Memory B cell (primary cell): ENCODE measurements at regions not wholly inside any gene's neighbourhood (a gene's known extent, or its start where the extent isn't known, plus 50 kb on each side); places are given as distances from the start of the nearest gene placed in this dataset.
"Not testable (repeated sequence)": the region's sequence is repeated elsewhere in the genome, so short reads cannot be mapped to it uniquely, and the experiment has no call there.

ENCODE experiments used
- ATAC-seq: fragments of 150-1000 bp; cut with Tn5 transposase; 2 replicates; pipeline ENCODE4 v1.10.0; 2021; ENCODE audit warnings: low read depth, mild to moderate bottlenecking, moderate library complexity
- DNase-seq, 2 donors: peaks; one replicate each; pipeline ENCODE4 v3.0.0; 2022; ENCODE audit warnings: low spot score in 2 of 2
- H3K27ac Mint-ChIP-seq: one replicate; pipeline ENCODE4 v1.8.0; 2022; ENCODE audit warnings: mild to moderate bottlenecking, moderate library complexity, mixed read lengths
- H3K27me3 Mint-ChIP-seq: one replicate; pipeline ENCODE4 v1.8.0; 2022; ENCODE audit warnings: mixed read lengths
- H3K36me3 Mint-ChIP-seq: one replicate; pipeline ENCODE4 v1.8.0; 2022; ENCODE audit warnings: mild to moderate bottlenecking, mixed read lengths
- H3K4me1 Mint-ChIP-seq: one replicate; pipeline ENCODE4 v1.8.0; 2022; ENCODE audit warnings: mixed read lengths
- H3K4me3 Mint-ChIP-seq: one replicate; pipeline ENCODE4 v1.8.0; 2022; ENCODE audit warnings: mild to moderate bottlenecking, moderate library complexity, mixed read lengths
- H3K9me3 Mint-ChIP-seq: one replicate; pipeline ENCODE4 v1.8.0; 2022; ENCODE audit warnings: mixed read lengths

GRCh38 chr15:20074082-20074481, 467.5 kb downstream of the GOLGA6L6 start:
- not testable (repeated sequence) for H3K4me1 Mint-ChIP-seq, H3K4me3 Mint-ChIP-seq, DNase-seq, H3K27ac Mint-ChIP-seq, H3K36me3 Mint-ChIP-seq, ATAC-seq, H3K27me3 Mint-ChIP-seq, H3K9me3 Mint-ChIP-seq

GRCh38 chr15:20069043-20069442, 472.6 kb downstream of the GOLGA6L6 start:
- not testable (repeated sequence) for H3K4me3 Mint-ChIP-seq, H3K27ac Mint-ChIP-seq, H3K27me3 Mint-ChIP-seq, H3K9me3 Mint-ChIP-seq, ATAC-seq, H3K36me3 Mint-ChIP-seq, H3K4me1 Mint-ChIP-seq, DNase-seq

- H3K9me3 Mint-ChIP-seq, H3K27me3 Mint-ChIP-seq, DNase-seq, H3K36me3 Mint-ChIP-seq, H3K4me1 Mint-ChIP-seq, H3K4me3 Mint-ChIP-seq, ATAC-seq, H3K27ac Mint-ChIP-seq: not testable (repeated sequence)
Measured at GRCh38 chr15:20066173-20066572, 475.4 kb downstream of the GOLGA6L6 start.

- H3K9me3 Mint-ChIP-seq, ATAC-seq, H3K36me3 Mint-ChIP-seq, H3K4me1 Mint-ChIP-seq, H3K27ac Mint-ChIP-seq, DNase-seq, H3K27me3 Mint-ChIP-seq, H3K4me3 Mint-ChIP-seq: not testable (repeated sequence)
Measured at GRCh38 chr15:20065508-20065907, 476.1 kb downstream of the GOLGA6L6 start.

GRCh38 chr15:20063167-20063566, 478.4 kb downstream of the GOLGA6L6 start:
- not testable (repeated sequence) for H3K27ac Mint-ChIP-seq, H3K9me3 Mint-ChIP-seq, ATAC-seq, H3K4me3 Mint-ChIP-seq, H3K27me3 Mint-ChIP-seq, H3K4me1 Mint-ChIP-seq, DNase-seq, H3K36me3 Mint-ChIP-seq

GRCh38 chr15:20060838-20061237, 480.8 kb downstream of the GOLGA6L6 start:
- not testable (repeated sequence) for H3K4me3 Mint-ChIP-seq, ATAC-seq, H3K36me3 Mint-ChIP-seq, H3K27ac Mint-ChIP-seq, H3K4me1 Mint-ChIP-seq, DNase-seq, H3K9me3 Mint-ChIP-seq, H3K27me3 Mint-ChIP-seq

- H3K4me1 Mint-ChIP-seq, H3K27me3 Mint-ChIP-seq, H3K9me3 Mint-ChIP-seq, DNase-seq, H3K4me3 Mint-ChIP-seq, H3K27ac Mint-ChIP-seq, H3K36me3 Mint-ChIP-seq, ATAC-seq: not testable (repeated sequence)
Measured at GRCh38 chr15:20056871-20057270, 484.7 kb downstream of the GOLGA6L6 start.

GRCh38 chr15:20055921-20056320, 485.7 kb downstream of the GOLGA6L6 start:
- H3K36me3 Mint-ChIP-seq, H3K9me3 Mint-ChIP-seq, ATAC-seq, H3K4me3 Mint-ChIP-seq, DNase-seq, H3K4me1 Mint-ChIP-seq, H3K27ac Mint-ChIP-seq, H3K27me3 Mint-ChIP-seq: not testable (repeated sequence)

GRCh38 chr15:20048189-20048588, 493.4 kb downstream of the GOLGA6L6 start:
- not testable (repeated sequence) for H3K9me3 Mint-ChIP-seq, H3K27me3 Mint-ChIP-seq, H3K27ac Mint-ChIP-seq, DNase-seq, H3K4me1 Mint-ChIP-seq, ATAC-seq, H3K4me3 Mint-ChIP-seq, H3K36me3 Mint-ChIP-seq

GRCh38 chr15:20045165-20045564, 496.4 kb downstream of the GOLGA6L6 start:
- H3K36me3 Mint-ChIP-seq, H3K4me1 Mint-ChIP-seq, H3K4me3 Mint-ChIP-seq, ATAC-seq, H3K9me3 Mint-ChIP-seq, H3K27ac Mint-ChIP-seq, DNase-seq, H3K27me3 Mint-ChIP-seq: not testable (repeated sequence)

- not testable (repeated sequence) for H3K9me3 Mint-ChIP-seq, H3K4me1 Mint-ChIP-seq, H3K27me3 Mint-ChIP-seq, H3K4me3 Mint-ChIP-seq, DNase-seq, ATAC-seq, H3K27ac Mint-ChIP-seq, H3K36me3 Mint-ChIP-seq
Measured at GRCh38 chr15:20040691-20041090, 500.9 kb downstream of the GOLGA6L6 start.

GRCh38 chr15:20025040-20025439, 516.6 kb downstream of the GOLGA6L6 start:
- H3K27ac Mint-ChIP-seq, H3K36me3 Mint-ChIP-seq, DNase-seq, H3K27me3 Mint-ChIP-seq, H3K9me3 Mint-ChIP-seq, ATAC-seq, H3K4me1 Mint-ChIP-seq, H3K4me3 Mint-ChIP-seq: not testable (repeated sequence)

GRCh38 chr15:20022349-20022748, 519.3 kb downstream of the GOLGA6L6 start:
- not testable (repeated sequence) for H3K9me3 Mint-ChIP-seq, H3K27me3 Mint-ChIP-seq, H3K27ac Mint-ChIP-seq, H3K4me3 Mint-ChIP-seq, H3K4me1 Mint-ChIP-seq, DNase-seq, H3K36me3 Mint-ChIP-seq, ATAC-seq

- not testable (repeated sequence) for H3K36me3 Mint-ChIP-seq, DNase-seq, H3K4me3 Mint-ChIP-seq, H3K9me3 Mint-ChIP-seq, H3K27ac Mint-ChIP-seq, H3K4me1 Mint-ChIP-seq, ATAC-seq, H3K27me3 Mint-ChIP-seq
Measured at GRCh38 chr15:20021351-20021750, 520.2 kb downstream of the GOLGA6L6 start.

GRCh38 chr15:20020588-20020987, 521.0 kb downstream of the GOLGA6L6 start:
- H3K4me3 Mint-ChIP-seq, DNase-seq, H3K4me1 Mint-ChIP-seq, H3K27me3 Mint-ChIP-seq, ATAC-seq, H3K27ac Mint-ChIP-seq, H3K36me3 Mint-ChIP-seq, H3K9me3 Mint-ChIP-seq: not testable (repeated sequence)

GRCh38 chr15:20019758-20020157, 521.8 kb downstream of the GOLGA6L6 start:
- not testable (repeated sequence) for H3K27ac Mint-ChIP-seq, H3K36me3 Mint-ChIP-seq, ATAC-seq, H3K4me3 Mint-ChIP-seq, H3K4me1 Mint-ChIP-seq, H3K9me3 Mint-ChIP-seq, H3K27me3 Mint-ChIP-seq, DNase-seq
